ENCODE measurements at regions not wholly inside any gene's neighbourhood (a gene's known extent, or its start where the extent isn't known, plus 50 kb on each side); places are given as distances from the start of the nearest gene placed in this dataset.
"Not testable (repeated sequence)": the region's sequence is repeated elsewhere in the genome, so short reads cannot be mapped to it uniquely, and the experiment has no call there.

GRCh38 chr21:6073993-6074705, 4447.2 kb upstream of the TPTE start:
- not testable (repeated sequence) for TF ChIP-seq CTCF, POLR2A (IDR thresholded peaks at IDR 0.05)
